Thyroid gland (tissue), 4 donors: ENCODE measurements at regions not wholly inside any gene's neighbourhood (a gene's known extent, or its start where the extent isn't known, plus 50 kb on each side); places are given as distances from the start of the nearest gene placed in this dataset.
"Not testable (repeated sequence)": the region's sequence is repeated elsewhere in the genome, so short reads cannot be mapped to it uniquely, and the experiment has no call there.

Source experiments
- DNase-seq, 2 donors: peaks; one replicate each; pipeline ENCODE4 v3.0.0-alpha.2; 2019
- H3K27ac ChIP-seq, 3 donors: fragments of 200-600 bp; sonication (generic); 1 replicate in 2 of 3; 2 replicates in 1 of 3; pipeline ENCODE4 v1.5.1; 2016 to 2019; ENCODE audit warnings: mild to moderate bottlenecking in 1 of 3, moderate library complexity in 1 of 3
- H3K27me3 ChIP-seq: fragments of 200-600 bp; sonication (generic); one replicate; pipeline ENCODE4 v1.5.1; 2019
- H3K36me3 ChIP-seq, 2 donors: fragments of 200-600 bp; sonication (generic); one replicate each; pipeline ENCODE4 v1.5.1; 2016 to 2019
- H3K4me1 ChIP-seq, 2 donors: fragments of 200-600 bp; sonication (generic); one replicate each; pipeline ENCODE4 v1.5.1; 2017 to 2019
- H3K4me3 ChIP-seq, 3 donors: fragments of 200-600 bp; sonication (generic); replicated peaks in 1 of 3; 1 replicate in 2 of 3; 2 replicates in 1 of 3; pipeline ENCODE4 v1.5.1; 2016; ENCODE audit warnings: mild to moderate bottlenecking in 1 of 3
- H3K9me3 ChIP-seq: fragments of 200-600 bp; sonication (generic); one replicate; pipeline ENCODE4 v1.5.1; 2017
- POLR2A ChIP-seq, 2 donors: fragments of 450-650 bp; IDR thresholded peaks; one replicate each; pipeline ENCODE4 v1.6.1; 2017; ENCODE audit warnings: antibody characterized with exemption in 2 of 2, mild to moderate bottlenecking in 2 of 2, moderate library complexity in 1 of 2
- WGBS, 2 donors: methylation state at CpG; one replicate each; pipeline ENCODE4 v1.1.5; 2017; 5-methylcytosine and 5-hydroxymethylcytosine counted together
- intact Hi-C: fragments of 100-400 bp; cut with DNase I; formaldehyde crosslinking; loops from one replicate; pipeline ENCODE4 v1.15.1; 2023
- TF ChIP-seq, protein P1 (sequence below), 6 experiments: fragments of 200-600 bp in 3 of 6; fragments of 450-650 bp in 3 of 6; sonication (generic) in 3 of 6; IDR thresholded peaks; one replicate each; pipeline ENCODE4 v1.5.1; 2016 to 2019; ENCODE audit warnings: antibody characterized with exemption in 6 of 6, mild to moderate bottlenecking in 2 of 6, inconsistent platforms in 1 of 6, moderate library complexity in 1 of 6

DNA sequence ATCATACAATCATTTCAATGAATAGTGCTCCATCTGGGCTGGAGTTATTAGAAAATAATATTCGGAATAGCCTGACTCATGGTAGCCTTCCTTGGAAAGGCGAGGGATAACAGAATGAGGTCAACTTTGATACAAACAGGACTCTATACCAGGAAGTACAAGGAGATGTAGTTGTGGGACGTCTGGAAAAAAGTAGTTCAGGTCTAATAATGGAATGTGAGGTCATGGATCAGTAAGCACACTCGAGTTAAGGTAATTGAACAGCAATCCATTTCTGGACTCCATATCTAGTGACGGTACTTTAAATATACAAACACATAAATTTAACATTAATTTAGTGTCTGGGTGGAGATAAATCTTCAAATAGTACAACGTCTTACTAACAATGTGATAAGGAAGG, 1204.0 kb upstream of the ADGRB3 start:
- 64 to 70% methylated on average over 6 of the region's 6 CpGs for WGBS, 2 donors
- no peaks in the 10 kb centered on the region for H3K4me1 ChIP-seq
- H3K27me3 ChIP-seq = no peaks in the 10 kb centered on the region
- H3K36me3 ChIP-seq = no peaks in the 10 kb centered on the region
- no peak for TF ChIP-seq POLR2A (IDR thresholded peaks at IDR 0.05)
- TF ChIP-seq, protein P1, sequence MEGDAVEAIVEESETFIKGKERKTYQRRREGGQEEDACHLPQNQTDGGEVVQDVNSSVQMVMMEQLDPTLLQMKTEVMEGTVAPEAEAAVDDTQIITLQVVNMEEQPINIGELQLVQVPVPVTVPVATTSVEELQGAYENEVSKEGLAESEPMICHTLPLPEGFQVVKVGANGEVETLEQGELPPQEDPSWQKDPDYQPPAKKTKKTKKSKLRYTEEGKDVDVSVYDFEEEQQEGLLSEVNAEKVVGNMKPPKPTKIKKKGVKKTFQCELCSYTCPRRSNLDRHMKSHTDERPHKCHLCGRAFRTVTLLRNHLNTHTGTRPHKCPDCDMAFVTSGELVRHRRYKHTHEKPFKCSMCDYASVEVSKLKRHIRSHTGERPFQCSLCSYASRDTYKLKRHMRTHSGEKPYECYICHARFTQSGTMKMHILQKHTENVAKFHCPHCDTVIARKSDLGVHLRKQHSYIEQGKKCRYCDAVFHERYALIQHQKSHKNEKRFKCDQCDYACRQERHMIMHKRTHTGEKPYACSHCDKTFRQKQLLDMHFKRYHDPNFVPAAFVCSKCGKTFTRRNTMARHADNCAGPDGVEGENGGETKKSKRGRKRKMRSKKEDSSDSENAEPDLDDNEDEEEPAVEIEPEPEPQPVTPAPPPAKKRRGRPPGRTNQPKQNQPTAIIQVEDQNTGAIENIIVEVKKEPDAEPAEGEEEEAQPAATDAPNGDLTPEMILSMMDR (IDR thresholded peaks at IDR 0.05) = no peak
- DNase-seq = no peak
- no peak overlapping the region for H3K27ac ChIP-seq
- no peak overlapping the region for H3K4me3 ChIP-seq
- intact Hi-C loops = no loop called here
- H3K9me3 ChIP-seq = no peaks in the 10 kb centered on the region

DNA sequence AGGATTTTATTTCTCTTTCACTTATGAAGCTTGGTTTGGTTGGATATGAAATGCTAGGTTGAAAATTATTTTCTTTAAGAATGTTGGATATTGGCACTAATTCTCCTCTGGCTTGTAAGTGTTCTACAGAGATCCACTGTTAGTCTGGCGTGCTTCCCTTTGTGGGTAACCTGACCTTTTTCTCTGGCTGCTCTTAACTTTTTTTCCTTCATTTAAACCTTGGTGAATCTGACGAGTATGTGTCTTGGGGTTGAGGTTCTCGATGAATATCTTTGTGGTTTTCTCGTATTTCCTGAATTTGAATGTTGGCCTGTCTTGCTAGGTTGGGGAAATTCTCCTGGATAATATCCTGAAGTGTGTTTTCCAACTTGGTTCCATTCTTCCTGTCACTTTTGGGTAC, 1208.4 kb upstream of the ADGRB3 start:
- H3K27me3 ChIP-seq, H3K9me3 ChIP-seq, intact Hi-C loops, H3K4me3 ChIP-seq, H3K4me1 ChIP-seq, H3K36me3 ChIP-seq, DNase-seq, H3K27ac ChIP-seq: not testable (repeated sequence)
- WGBS, 2 donors = 84 to 87% methylated on average over 4 of the region's 4 CpGs

DNA sequence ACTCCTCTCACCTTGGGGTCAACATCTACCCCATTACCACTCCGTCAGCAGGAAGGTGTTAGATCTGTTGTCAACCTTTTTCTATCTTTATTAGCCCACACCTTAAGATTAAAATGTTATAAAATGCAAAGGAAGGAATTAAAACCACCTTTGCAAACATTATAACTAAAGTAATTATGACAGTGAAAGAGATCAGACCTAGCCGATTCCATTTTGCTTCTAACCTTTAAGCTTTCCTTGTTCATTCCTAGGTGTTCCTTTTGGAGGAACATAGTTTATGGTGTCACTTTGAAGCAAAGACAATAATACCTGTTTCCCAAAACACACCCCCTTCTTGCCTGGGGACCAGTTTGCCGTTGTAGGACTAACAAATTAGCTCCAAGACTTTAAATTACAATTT, 1223.0 kb upstream of the ADGRB3 start:
- Histone ChIP-seq H3K4me3 (no peak overlapping the region), H3K9me3 (no peaks in the 10 kb centered on the region), H3K27me3 (no peaks in the 10 kb centered on the region), H3K27ac (no peak overlapping the region), H3K4me1 (no peaks in the 10 kb centered on the region), H3K36me3 (no peaks in the 10 kb centered on the region)
- intact Hi-C loops = no loop called here
- no peak for TF ChIP-seq POLR2A (IDR thresholded peaks at IDR 0.05)
- TF ChIP-seq, protein P1 (IDR thresholded peaks at IDR 0.05) = no peak
- no peak for DNase-seq
- WGBS, 2 donors = 80 to 83% methylated on average over 3 of the region's 3 CpGs

DNA sequence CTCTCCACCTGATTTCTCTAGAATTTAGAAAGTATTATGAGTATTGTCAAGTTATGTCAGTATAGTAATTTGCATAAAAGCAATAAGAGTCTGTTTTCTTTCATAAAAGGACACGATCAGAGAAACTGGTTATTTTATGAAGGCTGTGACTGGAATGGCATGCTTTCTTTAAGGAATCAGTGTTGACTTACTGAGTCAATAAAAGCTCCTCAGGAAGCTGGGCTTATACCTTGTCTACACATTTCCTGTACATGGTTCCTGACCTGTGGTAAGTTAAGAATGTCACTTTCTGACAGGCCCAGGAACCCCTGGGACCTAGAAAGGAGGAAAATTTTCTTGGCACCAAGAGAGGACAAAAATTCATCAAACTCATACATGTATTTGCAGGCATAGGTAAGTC, 1224.0 kb upstream of the ADGRB3 start:
- no peaks in the 10 kb centered on the region for H3K36me3 ChIP-seq
- no peak overlapping the region for H3K4me3 ChIP-seq
- intact Hi-C loops = no loop called here
- no peak overlapping the region for H3K27ac ChIP-seq
- TF ChIP-seq, protein P1 (IDR thresholded peaks at IDR 0.05) = no peak
- H3K9me3 ChIP-seq = no peaks in the 10 kb centered on the region
- H3K27me3 ChIP-seq = no peaks in the 10 kb centered on the region
- 45 to 55% methylated on average over 1 of the region's 1 CpG for WGBS, 2 donors
- no peak for DNase-seq
- H3K4me1 ChIP-seq = no peaks in the 10 kb centered on the region

DNA sequence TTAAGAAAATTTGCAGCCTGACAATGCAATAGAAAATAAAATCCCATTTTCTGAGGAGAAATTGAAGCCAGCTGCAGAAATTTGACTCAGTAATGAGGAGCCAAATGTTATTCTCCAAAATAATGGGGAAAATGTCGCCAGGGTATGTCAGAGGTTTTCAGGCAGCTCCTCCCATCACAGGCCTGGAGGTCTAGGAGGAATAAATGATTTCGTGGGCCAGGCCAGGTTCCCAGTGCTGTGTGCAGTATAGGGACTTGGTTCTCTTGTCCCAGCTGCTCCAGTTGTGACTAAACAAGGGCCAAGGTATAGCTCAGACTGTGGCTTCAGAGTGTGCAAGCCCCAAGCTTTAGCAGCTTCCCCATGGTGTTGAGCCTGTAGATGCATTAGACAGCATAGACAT, 1240.8 kb upstream of the ADGRB3 start:
- Histone ChIP-seq H3K4me1 (no peaks in the 10 kb centered on the region), H3K27me3 (no peaks in the 10 kb centered on the region), H3K27ac (no peak overlapping the region), H3K4me3 (no peak overlapping the region), H3K9me3 (no peaks in the 10 kb centered on the region), H3K36me3 (no peaks in the 10 kb centered on the region)
- intact Hi-C loops = no loop called here
- 55 to 72% methylated on average over 2 of the region's 2 CpGs for whole genome bisulfite sequencing, 2 donors
- no peak for DNase-seq
- no peak for TF ChIP-seq POLR2A (IDR thresholded peaks at IDR 0.05)
- TF ChIP-seq, protein P1 (IDR thresholded peaks at IDR 0.05) = no peak

DNA sequence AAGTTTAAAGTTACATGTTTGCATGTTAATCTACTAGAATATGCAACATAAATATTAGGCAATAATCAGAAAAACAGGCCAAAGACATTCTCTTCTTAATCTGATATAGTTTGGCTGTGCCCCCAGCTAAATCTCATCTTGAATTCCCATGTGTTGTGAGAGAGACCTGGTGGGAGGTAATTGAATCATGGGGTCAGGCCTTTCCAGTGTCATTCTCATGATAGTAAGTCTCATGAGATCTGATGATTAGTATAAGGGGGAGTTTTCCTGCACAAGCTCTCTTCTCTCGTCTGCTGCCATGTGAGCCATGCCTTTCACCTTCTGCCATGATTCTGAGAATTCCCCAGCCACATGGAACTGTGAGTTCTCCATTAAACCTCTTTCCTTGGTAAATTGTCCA, 1241.7 kb upstream of the ADGRB3 start:
- no peak overlapping the region for H3K4me3 ChIP-seq
- no peak for DNase-seq
- H3K27ac ChIP-seq = no peak overlapping the region
- no peak for TF ChIP-seq POLR2A (IDR thresholded peaks at IDR 0.05)
- TF ChIP-seq, protein P1 (IDR thresholded peaks at IDR 0.05) = no peak
- intact Hi-C loops = no loop called here
- H3K9me3 ChIP-seq = no peaks in the 10 kb centered on the region
- H3K36me3 ChIP-seq = no peaks in the 10 kb centered on the region
- no peaks in the 10 kb centered on the region for H3K27me3 ChIP-seq
- H3K4me1 ChIP-seq = no peaks in the 10 kb centered on the region
- WGBS, 2 donors = 63 to 74% methylated on average over 1 of the region's 1 CpG
